ENCODE measurements at regions not wholly inside any gene's neighbourhood (a gene's known extent, or its start where the extent isn't known, plus 50 kb on each side); places are given as distances from the start of the nearest gene placed in this dataset.

DNA sequence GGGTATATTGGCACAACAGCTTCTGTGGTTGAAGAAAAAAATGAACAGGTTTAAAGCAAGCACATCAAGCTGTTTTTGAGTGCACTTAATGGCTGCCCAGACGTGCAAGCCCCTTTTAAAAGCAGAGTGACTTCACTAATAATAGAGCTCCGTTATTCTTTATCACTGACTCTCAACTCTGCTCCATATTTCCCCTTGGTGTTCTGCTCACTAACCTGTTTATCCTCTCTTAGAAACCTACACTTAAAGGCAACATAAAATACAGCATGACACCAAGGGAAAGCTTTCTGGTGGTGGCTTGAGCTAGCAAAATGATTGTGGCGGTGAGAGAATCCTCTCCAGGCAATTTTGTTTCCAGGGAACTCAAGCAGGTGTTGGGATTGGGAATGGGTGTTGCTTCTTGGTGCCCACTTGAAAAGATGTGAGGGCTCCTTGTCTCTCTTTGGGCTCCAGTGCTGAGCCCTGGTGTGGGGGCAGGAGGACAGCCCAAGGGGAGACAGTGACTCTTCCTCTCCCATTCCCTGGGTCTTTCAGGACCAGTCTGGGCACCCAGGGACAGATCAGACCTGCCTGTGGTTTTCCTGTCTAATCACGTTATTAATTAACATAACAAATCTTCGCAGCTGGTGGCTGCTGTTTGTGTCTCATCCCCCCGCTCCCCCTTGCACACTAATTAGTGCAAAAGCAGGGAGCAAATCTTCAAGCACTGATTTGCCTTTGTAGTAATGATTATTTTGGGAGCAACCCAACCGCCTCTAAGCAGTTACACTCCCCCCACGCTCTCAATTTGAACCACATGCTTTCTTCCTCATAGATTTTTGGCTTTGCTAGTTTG is 289.4 kb upstream of the CXCR4 start:
- TF ChIP-seq SIN3A (IDR thresholded peaks at IDR 0.05; ENCODE audit: borderline replicate concordance, insufficient read depth, low read length) (no peak), POLR2AphosphoS5 (IDR thresholded peaks at IDR 0.05; ENCODE audit: low read depth, low read length) (no peak)
